Smooth muscle cell (in vitro differentiated cells): ENCODE measurements at regions not wholly inside any gene's neighbourhood (a gene's known extent, or its start where the extent isn't known, plus 50 kb on each side); places are given as distances from the start of the nearest gene placed in this dataset.

ENCODE experiments used
- DNase-seq: peaks from one replicate; lab custom pipeline; 2025; ENCODE audit not compliant: unreplicated experiment; lab: John Stamatoyannopoulos, UW
- H2AFZ ChIP-seq: fragments of 200-600 bp; sonication (generic); 2 replicates; pipeline ENCODE4 v1.6.0; 2016; ENCODE audit warnings: antibody characterized with exemption, low read depth, mild to moderate bottlenecking
- H3F3A ChIP-seq: fragments of 200-600 bp; sonication (generic); 2 replicates; pipeline ENCODE4 v1.6.0; 2017; ENCODE audit warnings: antibody characterized with exemption, low read depth
- H3K27ac ChIP-seq: fragments of 200-600 bp; sonication (generic); 2 replicates; pipeline ENCODE4 v1.5.1; 2016; ENCODE audit warnings: low read depth, mild to moderate bottlenecking
- H3K27me3 ChIP-seq: fragments of 200-600 bp; sonication (generic); 2 replicates; pipeline ENCODE4 v1.6.1; 2016; ENCODE audit warnings: low read depth, mild to moderate bottlenecking
- H3K36me3 ChIP-seq: fragments of 200-600 bp; sonication (generic); 2 replicates; pipeline ENCODE4 v1.5.1; 2016; ENCODE audit warnings: low read depth
- H3K4me1 ChIP-seq: fragments of 200-600 bp; sonication (generic); 2 replicates; pipeline ENCODE4 v1.5.1; 2016; ENCODE audit warnings: low read depth
- H3K4me2 ChIP-seq: fragments of 200-600 bp; sonication (generic); 2 replicates; pipeline ENCODE4 v1.6.0; 2016; ENCODE audit warnings: mild to moderate bottlenecking
- H3K4me3 ChIP-seq: fragments of 200-600 bp; sonication (generic); 2 replicates; pipeline ENCODE4 v1.5.1; 2016; ENCODE audit warnings: mild to moderate bottlenecking
- H3K79me2 ChIP-seq: fragments of 200-600 bp; sonication (generic); 2 replicates; pipeline ENCODE4 v1.6.0; 2016; ENCODE audit warnings: low read depth, mild to moderate bottlenecking
- H3K9ac ChIP-seq: fragments of 200-600 bp; sonication (generic); 2 replicates; pipeline ENCODE4 v1.6.0; 2016; ENCODE audit warnings: low read depth
- H3K9me3 ChIP-seq: fragments of 200-600 bp; sonication (generic); replicated peaks from 2 replicates; pipeline ENCODE4 v1.5.1; 2016; ENCODE audit warnings: low read depth
- H4K20me1 ChIP-seq: fragments of 200-600 bp; sonication (generic); 2 replicates; pipeline ENCODE4 v1.6.0; 2016; ENCODE audit warnings: low read depth
- CTCF ChIP-seq: fragments of 200-600 bp; sonication (generic); IDR thresholded peaks from 2 replicates; pipeline ENCODE4 v1.5.1; 2017; ENCODE audit warnings: borderline replicate concordance, mild to moderate bottlenecking, antibody characterized with exemption; ENCODE audit not compliant: insufficient read depth, poor library complexity, severe bottlenecking
- WGBS: methylation state at CpG from one replicate; pipeline ENCODE4 v1.1.7; 2016; ENCODE audit warnings: low lambda C conversion rate; 5-methylcytosine and 5-hydroxymethylcytosine counted together

GRCh38 chr13:23995283-23996073 is 98.2 kb upstream of the C1QTNF9B start:
- 79% methylated on average over 6 of the region's 6 CpGs for WGBS
- Histone ChIP-seq H3K36me3 (no peaks in the 10 kb centered on the region), H3K79me2 (no peaks in the 10 kb centered on the region), H3K4me3 (no peak overlapping the region), H3K4me2 (no peak overlapping the region), H3F3A (no peaks in the 10 kb centered on the region), H3K9ac (no peak overlapping the region), H3K4me1 (no peaks in the 10 kb centered on the region), H4K20me1 (no peaks in the 10 kb centered on the region), H3K27me3 (no peaks in the 10 kb centered on the region), H3K9me3 (no peaks in the 10 kb centered on the region), H3K27ac (no peak overlapping the region), H2AFZ (no peak overlapping the region)
- no peak for TF ChIP-seq CTCF
- DNase-seq = no peak

- Histone ChIP-seq H4K20me1 (no peaks in the 10 kb centered on the region), H3K4me2 (no peak overlapping the region), H3K27ac (no peak overlapping the region), H3K36me3 (no peaks in the 10 kb centered on the region), H2AFZ (no peak overlapping the region), H3K4me3 (no peak overlapping the region), H3F3A (no peaks in the 10 kb centered on the region), H3K79me2 (no peaks in the 10 kb centered on the region), H3K4me1 (no peaks in the 10 kb centered on the region), H3K9me3 (no peaks in the 10 kb centered on the region), H3K9ac (no peak overlapping the region), H3K27me3 (no peaks in the 10 kb centered on the region)
- no peak for TF ChIP-seq CTCF
- no peak for DNase-seq
- WGBS = 95% methylated on average over 2 of the region's 2 CpGs
Observed at GRCh38 chr13:23996456-23996855, 99.2 kb upstream of the C1QTNF9B start.

GRCh38 chr13:23999424-23999823 is 102.1 kb upstream of the C1QTNF9B start:
- Histone ChIP-seq H3F3A (no peaks in the 10 kb centered on the region), H3K4me1 (no peaks in the 10 kb centered on the region), H3K27ac (no peak overlapping the region), H3K9ac (no peak overlapping the region), H3K36me3 (no peaks in the 10 kb centered on the region), H3K27me3 (no peaks in the 10 kb centered on the region), H3K79me2 (no peaks in the 10 kb centered on the region), H3K4me2 (no peak overlapping the region), H4K20me1 (no peaks in the 10 kb centered on the region), H3K4me3 (no peak overlapping the region), H2AFZ (no peak overlapping the region), H3K9me3 (no peaks in the 10 kb centered on the region)
- TF ChIP-seq CTCF = no peak
- no peak for DNase-seq

- Histone ChIP-seq H3K27me3 (no peaks in the 10 kb centered on the region), H3K4me1 (no peaks in the 10 kb centered on the region), H3K9me3 (no peaks in the 10 kb centered on the region), H3K36me3 (no peaks in the 10 kb centered on the region), H3K4me3 (no peak overlapping the region), H3K9ac (no peak overlapping the region), H3K4me2 (no peak overlapping the region), H3F3A (no peaks in the 10 kb centered on the region), H3K79me2 (no peaks in the 10 kb centered on the region), H2AFZ (no peak overlapping the region), H3K27ac (no peak overlapping the region), H4K20me1 (no peaks in the 10 kb centered on the region)
- 87% methylated on average over 16 of the region's 16 CpGs for WGBS
- DNase-seq = no peak
- no peak for TF ChIP-seq CTCF
Observed at GRCh38 chr13:24002206-24002815, 105.0 kb upstream of the C1QTNF9B start.
